ENCODE measurements at regions not wholly inside any gene's neighbourhood (a gene's known extent, or its start where the extent isn't known, plus 50 kb on each side); places are given as distances from the start of the nearest gene placed in this dataset.

DNA sequence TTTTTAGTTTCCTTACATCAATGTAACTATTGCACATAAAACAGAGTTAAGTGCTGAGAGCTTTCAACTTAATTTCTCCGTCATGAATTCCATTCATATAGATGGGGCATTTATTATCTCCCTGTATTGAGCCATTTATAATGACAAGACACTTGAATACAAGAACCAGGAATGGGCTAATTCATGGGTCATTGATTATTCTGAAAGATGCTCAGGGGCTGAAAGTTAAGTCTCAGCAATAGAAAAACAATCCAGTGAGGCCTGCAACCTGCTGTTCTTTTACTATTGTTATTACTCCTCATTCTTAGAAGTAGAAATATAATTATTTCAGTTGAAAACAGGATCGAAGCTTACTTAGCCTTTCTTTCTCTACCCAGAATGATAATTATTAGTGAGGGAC is 307.7 kb downstream of the MMUT start:
- TF ChIP-seq EZH2 (IDR thresholded peaks at IDR 0.05; ENCODE audit: insufficient read depth, poor library complexity, severe bottlenecking) = no peak
- no peak for TF ChIP-seq EZH2phosphoT487 (IDR thresholded peaks at IDR 0.05; ENCODE audit: insufficient read depth, low read depth)

Data from GM23248 (cell line).